Smooth muscle cell (in vitro differentiated cells): ENCODE measurements at regions not wholly inside any gene's neighbourhood (a gene's known extent, or its start where the extent isn't known, plus 50 kb on each side); places are given as distances from the start of the nearest gene placed in this dataset.

Experiments used
- DNase-seq: peaks from one replicate; lab custom pipeline; 2025; ENCODE audit not compliant: unreplicated experiment; lab: John Stamatoyannopoulos, UW
- H2AFZ ChIP-seq: fragments of 200-600 bp; sonication (generic); 2 replicates; pipeline ENCODE4 v1.6.0; 2016; ENCODE audit warnings: antibody characterized with exemption, low read depth, mild to moderate bottlenecking
- H3F3A ChIP-seq: fragments of 200-600 bp; sonication (generic); 2 replicates; pipeline ENCODE4 v1.6.0; 2017; ENCODE audit warnings: antibody characterized with exemption, low read depth
- H3K27ac ChIP-seq: fragments of 200-600 bp; sonication (generic); 2 replicates; pipeline ENCODE4 v1.5.1; 2016; ENCODE audit warnings: low read depth, mild to moderate bottlenecking
- H3K27me3 ChIP-seq: fragments of 200-600 bp; sonication (generic); 2 replicates; pipeline ENCODE4 v1.6.1; 2016; ENCODE audit warnings: low read depth, mild to moderate bottlenecking
- H3K36me3 ChIP-seq: fragments of 200-600 bp; sonication (generic); 2 replicates; pipeline ENCODE4 v1.5.1; 2016; ENCODE audit warnings: low read depth
- H3K4me1 ChIP-seq: fragments of 200-600 bp; sonication (generic); 2 replicates; pipeline ENCODE4 v1.5.1; 2016; ENCODE audit warnings: low read depth
- H3K4me2 ChIP-seq: fragments of 200-600 bp; sonication (generic); 2 replicates; pipeline ENCODE4 v1.6.0; 2016; ENCODE audit warnings: mild to moderate bottlenecking
- H3K4me3 ChIP-seq: fragments of 200-600 bp; sonication (generic); 2 replicates; pipeline ENCODE4 v1.5.1; 2016; ENCODE audit warnings: mild to moderate bottlenecking
- H3K79me2 ChIP-seq: fragments of 200-600 bp; sonication (generic); 2 replicates; pipeline ENCODE4 v1.6.0; 2016; ENCODE audit warnings: low read depth, mild to moderate bottlenecking
- H3K9ac ChIP-seq: fragments of 200-600 bp; sonication (generic); 2 replicates; pipeline ENCODE4 v1.6.0; 2016; ENCODE audit warnings: low read depth
- H3K9me3 ChIP-seq: fragments of 200-600 bp; sonication (generic); replicated peaks from 2 replicates; pipeline ENCODE4 v1.5.1; 2016; ENCODE audit warnings: low read depth
- H4K20me1 ChIP-seq: fragments of 200-600 bp; sonication (generic); 2 replicates; pipeline ENCODE4 v1.6.0; 2016; ENCODE audit warnings: low read depth
- WGBS: methylation state at CpG from one replicate; pipeline ENCODE4 v1.1.7; 2016; ENCODE audit warnings: low lambda C conversion rate; 5-methylcytosine and 5-hydroxymethylcytosine counted together
- TF ChIP-seq, protein P1 (sequence below): fragments of 200-600 bp; sonication (generic); IDR thresholded peaks from 2 replicates; pipeline ENCODE4 v1.5.1; 2017; ENCODE audit warnings: borderline replicate concordance, mild to moderate bottlenecking, antibody characterized with exemption; ENCODE audit not compliant: insufficient read depth, poor library complexity, severe bottlenecking

DNA sequence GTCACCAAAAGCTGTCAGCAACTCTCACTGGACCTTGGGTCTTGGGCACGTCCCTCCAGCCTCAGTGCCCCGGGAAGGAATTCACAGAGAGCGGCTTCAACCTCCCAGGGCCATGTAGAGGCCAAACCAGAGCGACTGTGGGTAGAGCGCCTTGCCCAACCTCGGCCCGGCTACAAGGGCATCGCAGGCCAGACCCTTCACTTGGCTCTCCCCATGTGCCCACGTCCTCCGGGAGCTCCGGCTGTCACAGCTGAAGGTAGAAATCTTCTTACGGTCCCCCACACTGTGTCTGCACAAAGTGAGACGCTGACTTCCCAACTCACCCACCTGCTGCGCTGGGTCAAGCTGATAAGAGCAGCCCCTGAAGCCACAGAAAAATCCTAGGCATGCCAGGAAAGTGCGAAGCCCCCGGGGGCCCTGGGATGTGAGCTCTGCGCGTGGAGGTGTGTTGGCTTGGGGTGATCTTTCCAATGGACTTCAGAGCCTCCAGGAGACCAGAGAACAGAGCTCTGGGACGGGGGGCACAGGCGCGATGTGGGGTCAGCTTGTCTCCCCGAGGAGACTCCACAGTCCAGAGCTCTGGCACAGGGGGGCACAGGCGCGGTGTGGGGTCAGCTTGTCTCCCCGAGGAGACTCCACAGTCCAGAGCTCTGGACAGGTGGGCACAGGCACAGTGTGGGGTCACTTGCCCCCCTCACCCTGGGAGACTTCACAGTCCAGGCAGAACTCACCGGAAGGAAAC lies 105.5 kb downstream of the RTP5 start:
- Histone ChIP-seq H3K79me2 (no peaks in the 10 kb centered on the region), H3K27ac (no peak overlapping the region), H3F3A (no peaks in the 10 kb centered on the region), H3K27me3 (no peaks in the 10 kb centered on the region), H3K36me3 (no peaks in the 10 kb centered on the region), H3K4me3 (no peak overlapping the region), H3K9me3 (no peaks in the 10 kb centered on the region), H3K9ac (no peak overlapping the region), H3K4me1 (no peaks in the 10 kb centered on the region), H2AFZ (no peak overlapping the region), H3K4me2 (no peak overlapping the region), H4K20me1 (no peaks in the 10 kb centered on the region)
- no peak for DNase-seq
- WGBS: 92% methylated on average over 26 of the region's 26 CpGs
- TF ChIP-seq, protein P1, sequence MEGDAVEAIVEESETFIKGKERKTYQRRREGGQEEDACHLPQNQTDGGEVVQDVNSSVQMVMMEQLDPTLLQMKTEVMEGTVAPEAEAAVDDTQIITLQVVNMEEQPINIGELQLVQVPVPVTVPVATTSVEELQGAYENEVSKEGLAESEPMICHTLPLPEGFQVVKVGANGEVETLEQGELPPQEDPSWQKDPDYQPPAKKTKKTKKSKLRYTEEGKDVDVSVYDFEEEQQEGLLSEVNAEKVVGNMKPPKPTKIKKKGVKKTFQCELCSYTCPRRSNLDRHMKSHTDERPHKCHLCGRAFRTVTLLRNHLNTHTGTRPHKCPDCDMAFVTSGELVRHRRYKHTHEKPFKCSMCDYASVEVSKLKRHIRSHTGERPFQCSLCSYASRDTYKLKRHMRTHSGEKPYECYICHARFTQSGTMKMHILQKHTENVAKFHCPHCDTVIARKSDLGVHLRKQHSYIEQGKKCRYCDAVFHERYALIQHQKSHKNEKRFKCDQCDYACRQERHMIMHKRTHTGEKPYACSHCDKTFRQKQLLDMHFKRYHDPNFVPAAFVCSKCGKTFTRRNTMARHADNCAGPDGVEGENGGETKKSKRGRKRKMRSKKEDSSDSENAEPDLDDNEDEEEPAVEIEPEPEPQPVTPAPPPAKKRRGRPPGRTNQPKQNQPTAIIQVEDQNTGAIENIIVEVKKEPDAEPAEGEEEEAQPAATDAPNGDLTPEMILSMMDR: no peak

DNA sequence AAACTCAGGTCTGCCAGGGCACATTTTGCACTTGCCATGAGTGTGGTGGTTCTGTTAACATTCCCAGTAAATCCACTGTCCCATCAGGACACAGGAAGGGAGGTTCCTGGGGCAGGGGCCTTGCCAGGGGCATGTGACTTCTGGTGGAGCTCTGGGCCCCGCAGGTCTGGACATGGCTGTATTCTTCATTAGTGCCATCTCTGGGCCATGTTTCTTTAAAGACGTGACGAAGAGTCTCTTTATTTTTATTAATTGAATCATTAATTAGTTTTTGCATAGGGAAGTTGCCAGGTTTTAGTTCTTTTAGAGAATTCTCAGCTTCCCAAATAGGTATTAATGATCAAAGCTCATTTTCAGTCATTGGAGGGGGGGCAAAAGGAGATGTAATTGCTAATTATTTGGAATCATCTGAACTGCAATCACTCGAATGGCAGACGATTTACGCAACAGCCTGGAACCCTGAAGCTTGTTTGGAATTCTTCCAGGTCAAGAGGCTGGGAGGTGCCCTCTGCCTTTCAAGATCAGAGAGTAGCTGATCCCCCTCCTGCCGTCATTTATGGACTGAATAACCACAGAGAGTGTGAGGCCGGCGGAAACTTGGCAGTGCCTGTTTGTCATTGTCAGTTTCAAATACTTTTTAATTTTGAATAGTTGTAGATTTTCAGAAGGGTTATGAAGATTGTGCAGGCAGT lies 106.2 kb downstream of the RTP5 start:
- Histone ChIP-seq H3K4me3 (no peak overlapping the region), H3K36me3 (no peaks in the 10 kb centered on the region), H3K9me3 (no peaks in the 10 kb centered on the region), H3K4me2 (no peak overlapping the region), H3K79me2 (no peaks in the 10 kb centered on the region), H3K4me1 (no peaks in the 10 kb centered on the region), H3K9ac (no peak overlapping the region), H2AFZ (no peak overlapping the region), H3K27me3 (no peaks in the 10 kb centered on the region), H3K27ac (no peak overlapping the region), H4K20me1 (no peaks in the 10 kb centered on the region), H3F3A (no peaks in the 10 kb centered on the region)
- TF ChIP-seq, protein P1: no peak
- 84% methylated on average over 9 of the region's 9 CpGs for WGBS
- DNase-seq: no peak

DNA sequence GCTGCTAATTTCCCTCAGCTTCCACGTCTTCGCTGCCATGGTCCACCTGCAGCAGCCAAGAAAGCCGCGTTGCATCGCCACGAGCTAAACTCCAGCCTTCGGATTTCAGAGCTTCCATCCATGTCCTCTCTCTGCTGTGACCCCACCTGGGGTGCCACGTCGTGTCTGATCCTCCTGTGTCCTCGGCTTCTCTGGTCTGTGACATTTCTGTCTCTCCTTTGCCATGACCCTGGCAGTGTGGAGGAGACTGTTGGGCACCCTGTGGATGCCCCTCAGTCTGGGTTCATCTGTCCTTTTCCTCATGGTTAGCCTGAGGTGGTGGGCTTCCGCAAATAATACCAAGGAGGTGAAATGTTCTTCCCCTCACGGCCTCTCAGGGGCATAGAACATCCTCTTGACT lies 106.8 kb downstream of the RTP5 start:
- no peaks in the 10 kb centered on the region for H4K20me1 ChIP-seq
- no peak overlapping the region for H3K4me3 ChIP-seq
- no peaks in the 10 kb centered on the region for H3K27me3 ChIP-seq
- 93% methylated on average over 12 of the region's 12 CpGs for WGBS
- no peak overlapping the region for H3K9ac ChIP-seq
- no peak overlapping the region for H3K27ac ChIP-seq
- H3F3A ChIP-seq: no peaks in the 10 kb centered on the region
- H3K9me3 ChIP-seq: no peaks in the 10 kb centered on the region
- H3K79me2 ChIP-seq: no peaks in the 10 kb centered on the region
- H3K4me2 ChIP-seq: no peak overlapping the region
- TF ChIP-seq, protein P1: no peak
- DNase-seq: no peak
- H3K4me1 ChIP-seq: no peaks in the 10 kb centered on the region
- H2AFZ ChIP-seq: no peak overlapping the region
- H3K36me3 ChIP-seq: no peaks in the 10 kb centered on the region
